SKM-1 treated with dmso at 0.1 percent for 144 hours (cell line): ENCODE measurements at regions not wholly inside any gene's neighbourhood (a gene's known extent, or its start where the extent isn't known, plus 50 kb on each side); places are given as distances from the start of the nearest gene placed in this dataset.
A peak's percentile ranks its signal among the peaks of the same experiment; 100 is the strongest.

Experiments used
- DNase-seq: peaks from one replicate; lab custom pipeline; 2025; ENCODE audit not compliant: unreplicated experiment; lab: John Stamatoyannopoulos, UW

- DNase-seq: no peak
These were observed 301.2 kb upstream of the E2F7 start for GRCh38 chr12:77366616-77367015.

GRCh38 chr12:77364400-77364799 is 299.0 kb upstream of the E2F7 start:
- no peak for DNase-seq

GRCh38 chr12:77362509-77363210 is 297.3 kb upstream of the E2F7 start:
- DNase-seq: no peak

GRCh38 chr12:77357655-77358054 is 292.3 kb upstream of the E2F7 start:
- no peak for DNase-seq

- no peak for DNase-seq
These were observed 289.5 kb upstream of the E2F7 start for GRCh38 chr12:77354766-77355362.

- DNase-seq: no peak
These were observed 287.6 kb upstream of the E2F7 start for GRCh38 chr12:77352946-77353345.

GRCh38 chr12:77351860-77352259 is 286.5 kb upstream of the E2F7 start:
- no peak for DNase-seq

- DNase-seq: no peak
These were observed 284.5 kb upstream of the E2F7 start for GRCh38 chr12:77349689-77350370.

GRCh38 chr12:77347017-77347416 is 281.6 kb upstream of the E2F7 start:
- no peak for DNase-seq

GRCh38 chr12:77345336-77345735 is 280.0 kb upstream of the E2F7 start:
- no peak for DNase-seq

- DNase-seq: no peak
These were observed 279.3 kb upstream of the E2F7 start for GRCh38 chr12:77344651-77345050.

GRCh38 chr12:77343291-77343690 is 277.9 kb upstream of the E2F7 start:
- no peak for DNase-seq

- no peak for DNase-seq
These were observed 276.9 kb upstream of the E2F7 start for GRCh38 chr12:77342253-77342652.

GRCh38 chr12:77339610-77340009 is 274.2 kb upstream of the E2F7 start:
- DNase-seq: no peak

GRCh38 chr12:77337362-77337761 is 272.0 kb upstream of the E2F7 start:
- no peak for DNase-seq

GRCh38 chr12:77334806-77335205 is 269.4 kb upstream of the E2F7 start:
- DNase-seq: no peak

GRCh38 chr12:77328326-77328725 is 263.0 kb upstream of the E2F7 start:
- no peak for DNase-seq

- DNase-seq: no peak
These were observed 260.3 kb upstream of the E2F7 start for GRCh38 chr12:77325511-77326236.

GRCh38 chr12:77324763-77325468 is 259.5 kb upstream of the E2F7 start:
- DNase-seq: peak; percentile 10

- DNase-seq: no peak
These were observed 259.0 kb upstream of the E2F7 start for GRCh38 chr12:77324416-77324762.

- DNase-seq: no peak
These were observed 258.5 kb upstream of the E2F7 start for GRCh38 chr12:77323788-77324415.
